Natural killer cell (primary cell): ENCODE measurements at regions not wholly inside any gene's neighbourhood (a gene's known extent, or its start where the extent isn't known, plus 50 kb on each side); places are given as distances from the start of the nearest gene placed in this dataset.
A peak's percentile ranks its signal among the peaks of the same experiment; 100 is the strongest.

Source experiments
- ATAC-seq, 3 donors: fragments of 150-1000 bp in 2 of 3; fragments of 200-7000 bp in 1 of 3; cut with Tn5 transposase; 1 replicate in 1 of 3; 2 replicates in 2 of 3; pipeline ENCODE4 v1.10.0; 2021; ENCODE audit warnings: mild to moderate bottlenecking in 2 of 3, moderate library complexity in 2 of 3
- DNase-seq, 2 donors: peaks; one replicate each; pipeline versions ENCODE4 v3.0.0 to v3.0.0-alpha.2; 2013 to 2021; ENCODE audit warnings: mixed read lengths in 1 of 2
- H3K27ac ChIP-seq: one replicate; pipeline ENCODE4 v1.5.1; 2013; ENCODE audit warnings: mild to moderate bottlenecking, low read length
- H3K27me3 ChIP-seq: one replicate; pipeline ENCODE4 v1.6.1; 2013; ENCODE audit warnings: low read length; ENCODE audit not compliant: control insufficient read depth, insufficient read depth
- H3K36me3 ChIP-seq: one replicate; pipeline ENCODE4 v1.6.1; 2013; ENCODE audit warnings: low read length; ENCODE audit not compliant: control insufficient read depth, insufficient read depth
- H3K4me1 ChIP-seq: one replicate; pipeline ENCODE4 v1.6.1; 2013; ENCODE audit warnings: low read length; ENCODE audit not compliant: control insufficient read depth, insufficient read depth
- H3K4me3 ChIP-seq: one replicate; pipeline ENCODE4 v1.5.1; 2013; ENCODE audit warnings: low read length
- H3K9me3 ChIP-seq: one replicate; pipeline ENCODE4 v1.6.1; 2013; ENCODE audit warnings: low read length; ENCODE audit not compliant: control insufficient read depth, insufficient read depth
- H3K27ac Mint-ChIP-seq, 2 donors: one replicate each; pipeline ENCODE4 v1.8.0; 2022; ENCODE audit warnings: mild to moderate bottlenecking in 2 of 2, mixed read lengths in 2 of 2, moderate library complexity in 1 of 2
- H3K27me3 Mint-ChIP-seq, 2 donors: one replicate each; pipeline ENCODE4 v1.8.0; 2022; ENCODE audit warnings: low read depth in 2 of 2, mixed read lengths in 2 of 2
- H3K36me3 Mint-ChIP-seq: one replicate; pipeline ENCODE4 v1.8.0; 2022; ENCODE audit warnings: mixed read lengths
- H3K4me1 Mint-ChIP-seq, 2 donors: one replicate each; pipeline ENCODE4 v1.8.0; 2022; ENCODE audit warnings: mixed read lengths in 2 of 2
- H3K4me3 Mint-ChIP-seq: one replicate; pipeline ENCODE4 v1.8.0; 2022; ENCODE audit warnings: mild to moderate bottlenecking, moderate library complexity, mixed read lengths
- H3K9me3 Mint-ChIP-seq, 2 donors: one replicate each; pipeline ENCODE4 v1.8.0; 2022; ENCODE audit warnings: mixed read lengths in 2 of 2
- WGBS: methylation state at CpG from one replicate; pipeline ENCODE4 v1.1.7; 2013; ENCODE audit warnings: missing lambda C conversion rate; ENCODE audit not compliant: insufficient coverage; 5-methylcytosine and 5-hydroxymethylcytosine counted together
- intact Hi-C: fragments of 100-400 bp; cut with micrococcal nuclease; formaldehyde crosslinking; loops from one replicate; pipeline ENCODE4 v1.14.2; 2022
- TF ChIP-seq, protein P1 (sequence below): fragments of 200-600 bp; IDR thresholded peaks from one replicate; pipeline ENCODE4 v1.8.0; 2022; ENCODE audit warnings: antibody characterized with exemption

DNA sequence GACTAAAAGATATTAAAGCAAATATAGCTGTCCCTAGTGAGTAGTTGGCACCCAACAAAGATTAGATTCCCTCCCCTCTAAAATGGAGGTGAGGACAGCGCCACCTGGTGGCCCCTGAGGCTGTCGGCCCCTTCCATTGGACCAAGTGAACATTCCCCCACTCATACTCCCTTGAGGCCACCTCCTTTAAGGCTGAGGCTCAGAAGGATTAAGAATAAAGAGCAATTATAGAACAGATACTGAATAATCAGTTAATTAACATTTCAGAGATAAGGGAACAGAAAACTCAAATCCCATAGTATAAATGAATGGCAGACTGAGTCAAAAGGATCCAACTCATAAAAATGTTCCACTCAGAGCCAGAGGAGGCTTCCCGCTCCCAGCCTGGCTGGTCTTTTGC is 130.4 kb upstream of the GHITM start:
- H3K9me3 ChIP-seq = no peaks in the 10 kb centered on the region
- no peaks in the 10 kb centered on the region for H3K27me3 ChIP-seq
- no peaks in the 10 kb centered on the region for H3K9me3 Mint-ChIP-seq
- peaks cover 4 to 14% of the 10 kb centered on the region in 2 donors for H3K27me3 Mint-ChIP-seq
- no peak for ATAC-seq
- DNase-seq = peak in 1 of 2 donors; percentile 41
- H3K36me3 Mint-ChIP-seq = no peaks in the 10 kb centered on the region
- no peaks in the 10 kb centered on the region for H3K36me3 ChIP-seq
- no peak overlapping the region for H3K4me3 Mint-ChIP-seq
- H3K27ac Mint-ChIP-seq = no peak overlapping the region
- no peaks in the 10 kb centered on the region for H3K4me1 ChIP-seq
- H3K4me3 ChIP-seq = no peak overlapping the region
- no peaks in the 10 kb centered on the region for H3K4me1 Mint-ChIP-seq
- intact Hi-C loops = no loop called here
- H3K27ac ChIP-seq = no peak overlapping the region
- 45% methylated on average over 2 of the region's 3 CpGs for WGBS
- TF ChIP-seq, protein P1, sequence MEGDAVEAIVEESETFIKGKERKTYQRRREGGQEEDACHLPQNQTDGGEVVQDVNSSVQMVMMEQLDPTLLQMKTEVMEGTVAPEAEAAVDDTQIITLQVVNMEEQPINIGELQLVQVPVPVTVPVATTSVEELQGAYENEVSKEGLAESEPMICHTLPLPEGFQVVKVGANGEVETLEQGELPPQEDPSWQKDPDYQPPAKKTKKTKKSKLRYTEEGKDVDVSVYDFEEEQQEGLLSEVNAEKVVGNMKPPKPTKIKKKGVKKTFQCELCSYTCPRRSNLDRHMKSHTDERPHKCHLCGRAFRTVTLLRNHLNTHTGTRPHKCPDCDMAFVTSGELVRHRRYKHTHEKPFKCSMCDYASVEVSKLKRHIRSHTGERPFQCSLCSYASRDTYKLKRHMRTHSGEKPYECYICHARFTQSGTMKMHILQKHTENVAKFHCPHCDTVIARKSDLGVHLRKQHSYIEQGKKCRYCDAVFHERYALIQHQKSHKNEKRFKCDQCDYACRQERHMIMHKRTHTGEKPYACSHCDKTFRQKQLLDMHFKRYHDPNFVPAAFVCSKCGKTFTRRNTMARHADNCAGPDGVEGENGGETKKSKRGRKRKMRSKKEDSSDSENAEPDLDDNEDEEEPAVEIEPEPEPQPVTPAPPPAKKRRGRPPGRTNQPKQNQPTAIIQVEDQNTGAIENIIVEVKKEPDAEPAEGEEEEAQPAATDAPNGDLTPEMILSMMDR = peak; percentile 63

GRCh38 chr10:84012431-84012830 is 126.9 kb upstream of the GHITM start:
- DNase-seq (no peak), ATAC-seq (no peak)
- H3K9me3 Mint-ChIP-seq = no peaks in the 10 kb centered on the region
- H3K27me3 Mint-ChIP-seq = peaks cover 13 to 30% of the 10 kb centered on the region in 2 donors
- Histone ChIP-seq H3K4me1 (no peaks in the 10 kb centered on the region), H3K27ac (no peak overlapping the region), H3K9me3 (no peaks in the 10 kb centered on the region), H3K27me3 (no peaks in the 10 kb centered on the region), H3K4me3 (no peak overlapping the region), H3K36me3 (no peaks in the 10 kb centered on the region)
- H3K4me3 Mint-ChIP-seq = no peak overlapping the region
- 50% methylated on average over 2 of the region's 2 CpGs for WGBS
- no peaks in the 10 kb centered on the region for H3K4me1 Mint-ChIP-seq
- H3K36me3 Mint-ChIP-seq = no peaks in the 10 kb centered on the region
- H3K27ac Mint-ChIP-seq = no peak overlapping the region
- TF ChIP-seq, protein P1 = no peak
- intact Hi-C loops = no loop called here

DNA sequence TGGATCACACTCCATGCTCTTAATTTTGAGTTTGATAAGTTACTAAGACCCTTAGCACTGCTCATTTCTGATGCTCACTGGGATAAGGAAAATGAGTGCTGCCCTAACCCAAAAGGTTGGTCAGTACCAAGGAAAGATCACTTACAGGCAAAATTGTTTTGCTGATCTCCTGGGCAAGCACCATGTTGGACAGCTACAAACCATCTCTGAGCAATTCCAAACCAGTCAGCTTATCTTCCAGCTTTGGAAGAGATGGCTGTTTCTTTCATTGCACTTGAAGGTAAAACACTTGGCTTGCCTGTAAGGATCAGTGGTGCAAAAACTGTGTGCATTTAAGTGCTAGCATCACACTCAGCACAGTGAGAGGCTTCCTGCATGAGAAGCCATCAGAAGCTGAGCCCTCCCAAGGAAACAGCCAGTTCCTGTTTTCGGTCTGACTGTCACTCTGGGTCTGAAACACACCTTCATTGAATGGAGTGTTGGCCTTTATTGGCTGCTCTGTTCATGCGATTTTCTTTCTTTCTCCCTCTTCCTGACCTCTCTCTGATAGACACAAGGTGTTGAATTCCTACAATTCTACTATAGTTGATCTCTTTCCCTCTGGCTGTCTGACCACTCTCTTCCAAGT is 126.4 kb upstream of the GHITM start:
- intact Hi-C loops = no loop called here
- Mint-ChIP-seq H3K4me1 (no peaks in the 10 kb centered on the region), H3K9me3 (no peaks in the 10 kb centered on the region), H3K27me3 (peaks cover 16 to 35% of the 10 kb centered on the region in 2 donors), H3K36me3 (no peaks in the 10 kb centered on the region), H3K4me3 (no peak overlapping the region), H3K27ac (no peak overlapping the region)
- peak in 1 of 2 donors; percentile 3 for DNase-seq
- H3K9me3 ChIP-seq = no peaks in the 10 kb centered on the region
- H3K4me1 ChIP-seq = no peaks in the 10 kb centered on the region
- TF ChIP-seq, protein P1 = no peak
- H3K4me3 ChIP-seq = no peak overlapping the region
- ATAC-seq = no peak
- no peak overlapping the region for H3K27ac ChIP-seq
- H3K27me3 ChIP-seq = no peaks in the 10 kb centered on the region
- 5% methylated on average over 2 of the region's 2 CpGs for WGBS
- no peaks in the 10 kb centered on the region for H3K36me3 ChIP-seq
